HG03520 (cell line): ENCODE measurements at regions not wholly inside any gene's neighbourhood (a gene's known extent, or its start where the extent isn't known, plus 50 kb on each side); places are given as distances from the start of the nearest gene placed in this dataset.
"Not testable (repeated sequence)": the region's sequence is repeated elsewhere in the genome, so short reads cannot be mapped to it uniquely, and the experiment has no call there.

Experiments used
- ATAC-seq: cut with Tn5 transposase; IDR thresholded peaks from one replicate; pipeline ENCODE4 v1.9.1; 2021; ENCODE audit warnings: mild to moderate bottlenecking, moderate library complexity; ENCODE audit not compliant: unreplicated experiment

GRCh38 chr4:188372058-188372457, 232.8 kb downstream of the TRIML1 start:
- ATAC-seq = no peak

- no peak for ATAC-seq
These were observed 233.6 kb downstream of the TRIML1 start for GRCh38 chr4:188372829-188373228.

- no peak for ATAC-seq
These were observed 235.6 kb downstream of the TRIML1 start for GRCh38 chr4:188374871-188375270.

- no peak for ATAC-seq
These were observed 238.6 kb downstream of the TRIML1 start for GRCh38 chr4:188377816-188378215.

GRCh38 chr4:188383180-188383579, 243.9 kb downstream of the TRIML1 start:
- no peak for ATAC-seq

- no peak for ATAC-seq
These were observed 248.0 kb downstream of the TRIML1 start for GRCh38 chr4:188387179-188387791.

- ATAC-seq = not testable (repeated sequence)
These were observed 252.1 kb downstream of the TRIML1 start for GRCh38 chr4:188391349-188391748.

- no peak for ATAC-seq
These were observed 256.8 kb downstream of the TRIML1 start for GRCh38 chr4:188396037-188396436.

GRCh38 chr4:188399834-188400233, 260.6 kb downstream of the TRIML1 start:
- no peak for ATAC-seq

GRCh38 chr4:188400451-188400850, 261.2 kb downstream of the TRIML1 start:
- ATAC-seq = no peak

GRCh38 chr4:188403272-188403671, 264.0 kb downstream of the TRIML1 start:
- ATAC-seq = no peak

- not testable (repeated sequence) for ATAC-seq
These were observed 266.0 kb downstream of the TRIML1 start for GRCh38 chr4:188405071-188405835.

- no peak for ATAC-seq
These were observed 269.2 kb downstream of the TRIML1 start for GRCh38 chr4:188408244-188409030.

GRCh38 chr4:188409851-188410250, 270.6 kb downstream of the TRIML1 start:
- ATAC-seq = no peak

- no peak for ATAC-seq
These were observed 272.6 kb downstream of the TRIML1 start for GRCh38 chr4:188411805-188412204.

- no peak for ATAC-seq
These were observed 273.3 kb downstream of the TRIML1 start for GRCh38 chr4:188412499-188412898.

GRCh38 chr4:188414441-188414840, 275.2 kb downstream of the TRIML1 start:
- ATAC-seq = no peak

- ATAC-seq = no peak
These were observed 277.9 kb downstream of the TRIML1 start for GRCh38 chr4:188417181-188417580.

- ATAC-seq = no peak
These were observed 283.8 kb downstream of the TRIML1 start for GRCh38 chr4:188423039-188423438.

GRCh38 chr4:188428935-188429334, 289.7 kb downstream of the TRIML1 start:
- no peak for ATAC-seq

- no peak for ATAC-seq
These were observed 290.7 kb downstream of the TRIML1 start for GRCh38 chr4:188429965-188430364.

GRCh38 chr4:188430384-188430783, 291.1 kb downstream of the TRIML1 start:
- ATAC-seq = no peak
